GM12892 (cell line): ENCODE measurements at regions not wholly inside any gene's neighbourhood (a gene's known extent, or its start where the extent isn't known, plus 50 kb on each side); places are given as distances from the start of the nearest gene placed in this dataset.

Experiments
- POLR2A ChIP-seq: IDR thresholded peaks from 2 replicates; pipeline ENCODE4 v1.6.1; 2011; ENCODE audit warnings: low read depth, low read length, control low read depth
- TAF1 ChIP-seq: IDR thresholded peaks from 2 replicates; pipeline ENCODE4 v1.6.1; 2011; ENCODE audit warnings: low read depth, mild to moderate bottlenecking, control low read depth, low read length, borderline replicate concordance

- no peak for TF ChIP-seq TAF1
- no peak for TF ChIP-seq POLR2A
Observed at GRCh38 chrX:20511792-20512191, 245.1 kb upstream of the RPS6KA3 start.
